ENCODE measurements at regions not wholly inside any gene's neighbourhood (a gene's known extent, or its start where the extent isn't known, plus 50 kb on each side); places are given as distances from the start of the nearest gene placed in this dataset.

GRCh38 chr7:79862447-79863210 lies 272.0 kb upstream of the GNAI1 start:
- no peak for DNase-seq

- no peak for DNase-seq
These were observed 279.5 kb upstream of the GNAI1 start for GRCh38 chr7:79855172-79855571.

- DNase-seq = no peak
These were observed 280.0 kb upstream of the GNAI1 start for GRCh38 chr7:79854621-79855020.

- no peak for DNase-seq
These were observed 296.7 kb upstream of the GNAI1 start for GRCh38 chr7:79837915-79838314.

- no peak for DNase-seq
These were observed 301.0 kb upstream of the GNAI1 start for GRCh38 chr7:79833616-79834015.

GRCh38 chr7:79828866-79829265 lies 305.8 kb upstream of the GNAI1 start:
- no peak for DNase-seq

GRCh38 chr7:79823246-79823951 lies 311.2 kb upstream of the GNAI1 start:
- DNase-seq = no peak

GRCh38 chr7:79822620-79823240 lies 311.9 kb upstream of the GNAI1 start:
- no peak for DNase-seq

- no peak for DNase-seq
These were observed 314.2 kb upstream of the GNAI1 start for GRCh38 chr7:79820387-79820786.

- no peak for DNase-seq
These were observed 323.7 kb upstream of the GNAI1 start for GRCh38 chr7:79810916-79811315.

GRCh38 chr7:79806161-79806734 lies 328.4 kb upstream of the GNAI1 start:
- no peak for DNase-seq

- DNase-seq = no peak
These were observed 337.3 kb upstream of the MAGI2 start for GRCh38 chr7:79790656-79791262.

GRCh38 chr7:79789584-79790345 lies 336.3 kb upstream of the MAGI2 start:
- no peak for DNase-seq

- DNase-seq = no peak
These were observed 334.2 kb upstream of the MAGI2 start for GRCh38 chr7:79787623-79788022.

GRCh38 chr7:79787096-79787495 lies 333.6 kb upstream of the MAGI2 start:
- no peak for DNase-seq

- no peak for DNase-seq
These were observed 332.7 kb upstream of the MAGI2 start for GRCh38 chr7:79786187-79786586.

GRCh38 chr7:79785556-79785955 lies 332.1 kb upstream of the MAGI2 start:
- no peak for DNase-seq

GRCh38 chr7:79782906-79783305 lies 329.4 kb upstream of the MAGI2 start:
- no peak for DNase-seq

- DNase-seq = no peak
These were observed 328.8 kb upstream of the MAGI2 start for GRCh38 chr7:79782256-79782655.

GRCh38 chr7:79781716-79782115 lies 328.2 kb upstream of the MAGI2 start:
- DNase-seq = no peak

GRCh38 chr7:79778786-79779770 lies 325.6 kb upstream of the MAGI2 start:
- no peak for DNase-seq
